HG02840 (cell line): ENCODE measurements at regions not wholly inside any gene's neighbourhood (a gene's known extent, or its start where the extent isn't known, plus 50 kb on each side); places are given as distances from the start of the nearest gene placed in this dataset.
"Not testable (repeated sequence)": the region's sequence is repeated elsewhere in the genome, so short reads cannot be mapped to it uniquely, and the experiment has no call there.

Experiments
- ATAC-seq: cut with Tn5 transposase; IDR thresholded peaks from one replicate; pipeline ENCODE4 v1.9.1; 2021; ENCODE audit warnings: mild to moderate bottlenecking, moderate library complexity, moderate number of reproducible peaks; ENCODE audit not compliant: unreplicated experiment, low FRiP score

- ATAC-seq: no peak
Observed at GRCh38 chr2:159880729-159881128, 82.7 kb upstream of the CD302 start.

GRCh38 chr2:159879051-159879604 is 81.1 kb upstream of the CD302 start:
- peak; percentile 85 for ATAC-seq

GRCh38 chr2:159875083-159875482 is 77.1 kb upstream of the CD302 start:
- no peak for ATAC-seq

- ATAC-seq: no peak
Observed at GRCh38 chr2:159873258-159873657, 75.2 kb upstream of the CD302 start.

GRCh38 chr2:159872353-159872752 is 74.3 kb upstream of the CD302 start:
- ATAC-seq: no peak

- not testable (repeated sequence) for ATAC-seq
Observed at GRCh38 chr2:159868598-159869159, 70.7 kb upstream of the CD302 start.

GRCh38 chr2:159867567-159868361 is 69.8 kb upstream of the CD302 start:
- no peak for ATAC-seq

GRCh38 chr2:159863526-159864160 is 65.6 kb upstream of the CD302 start:
- no peak for ATAC-seq

- ATAC-seq: no peak
Observed at GRCh38 chr2:159860581-159861310, 62.7 kb upstream of the CD302 start.

- no peak for ATAC-seq
Observed at GRCh38 chr2:159859583-159859982, 61.6 kb upstream of the CD302 start.

GRCh38 chr2:159856760-159857159 is 58.8 kb upstream of the CD302 start:
- no peak for ATAC-seq

- ATAC-seq: no peak
Observed at GRCh38 chr2:159855557-159856061, 57.6 kb upstream of the CD302 start.

GRCh38 chr2:159855143-159855542 is 57.1 kb upstream of the CD302 start:
- no peak for ATAC-seq

- ATAC-seq: no peak
Observed at GRCh38 chr2:159854481-159854880, 56.5 kb upstream of the CD302 start.

- ATAC-seq: no peak
Observed at GRCh38 chr2:159853101-159853500, 55.1 kb upstream of the CD302 start.

GRCh38 chr2:159851941-159852340 is 53.9 kb upstream of the CD302 start:
- no peak for ATAC-seq

GRCh38 chr2:159850789-159851188 is 52.8 kb upstream of the CD302 start:
- no peak for ATAC-seq

GRCh38 chr2:159849160-159849813 is 51.3 kb upstream of the CD302 start:
- no peak for ATAC-seq
